Trophoblast cell (in vitro differentiated cells and primary cell): ENCODE measurements at regions not wholly inside any gene's neighbourhood (a gene's known extent, or its start where the extent isn't known, plus 50 kb on each side); places are given as distances from the start of the nearest gene placed in this dataset.
A peak's percentile ranks its signal among the peaks of the same experiment; 100 is the strongest.

Experiments
- DNase-seq, 2 donors: peaks; one replicate each; pipeline ENCODE4 v3.0.0-alpha.2; 2016
- H2AFZ ChIP-seq: 2 replicates; pipeline ENCODE4 v1.6.1; 2013; ENCODE audit warnings: low read length, moderate library complexity, mild to moderate bottlenecking; ENCODE audit not compliant: insufficient read depth, poor library complexity
- H2AK5ac ChIP-seq: 2 replicates; pipeline ENCODE4 v1.6.1; 2013; ENCODE audit warnings: mild to moderate bottlenecking, low read length
- H2BK120ac ChIP-seq: 2 replicates; pipeline ENCODE4 v1.6.1; 2013; ENCODE audit warnings: low read length, mild to moderate bottlenecking, moderate library complexity; ENCODE audit not compliant: insufficient read depth, poor library complexity
- H2BK12ac ChIP-seq: 2 replicates; pipeline ENCODE4 v1.6.1; 2013; ENCODE audit warnings: mild to moderate bottlenecking, low read length, moderate library complexity
- H2BK5ac ChIP-seq: 2 replicates; pipeline ENCODE4 v1.6.1; 2013; ENCODE audit warnings: low read length, low read depth, moderate library complexity, mild to moderate bottlenecking; ENCODE audit not compliant: poor library complexity
- H3K14ac ChIP-seq: 2 replicates; pipeline ENCODE4 v1.6.1; 2013; ENCODE audit warnings: mild to moderate bottlenecking, low read length
- H3K18ac ChIP-seq: 2 replicates; pipeline ENCODE4 v1.6.1; 2013; ENCODE audit warnings: mild to moderate bottlenecking, low read length
- H3K23ac ChIP-seq: 2 replicates; pipeline ENCODE4 v1.6.1; 2013; ENCODE audit warnings: low read length
- H3K27ac ChIP-seq: 2 replicates; pipeline ENCODE4 v1.5.1; 2013; ENCODE audit warnings: low read depth, mild to moderate bottlenecking, inconsistent platforms, low read length, moderate library complexity
- H3K27me3 ChIP-seq: 2 replicates; pipeline ENCODE4 v1.6.1; 2013; ENCODE audit warnings: inconsistent platforms, mild to moderate bottlenecking, low read length, moderate library complexity; ENCODE audit not compliant: insufficient read depth
- H3K36me3 ChIP-seq, 2 experiments: 1 replicate in 1 of 2; 2 replicates in 1 of 2; pipeline ENCODE4 v1.6.1; 2013; ENCODE audit warnings: low read length in 2 of 2, mild to moderate bottlenecking in 2 of 2, moderate library complexity in 1 of 2; ENCODE audit not compliant: insufficient read depth in 2 of 2, control insufficient read depth in 1 of 2
- H3K4ac ChIP-seq: 2 replicates; pipeline ENCODE4 v1.6.1; 2013; ENCODE audit warnings: low read depth, mild to moderate bottlenecking, low read length, moderate library complexity
- H3K4me1 ChIP-seq, 2 experiments: 1 replicate in 1 of 2; 2 replicates in 1 of 2; pipeline ENCODE4 v1.6.1; 2013; ENCODE audit warnings: low read length in 2 of 2, mild to moderate bottlenecking in 2 of 2, moderate library complexity in 1 of 2; ENCODE audit not compliant: insufficient read depth in 2 of 2, control insufficient read depth in 1 of 2
- H3K4me2 ChIP-seq: 2 replicates; pipeline ENCODE4 v1.6.1; 2013; ENCODE audit warnings: inconsistent platforms, mild to moderate bottlenecking, low read length, moderate library complexity
- H3K4me3 ChIP-seq: 2 replicates; pipeline ENCODE4 v1.5.1; 2013; ENCODE audit warnings: mild to moderate bottlenecking, low read depth, low read length, inconsistent platforms
- H3K79me1 ChIP-seq: one replicate; pipeline ENCODE4 v1.6.1; 2013; ENCODE audit warnings: low read length
- H3K79me2 ChIP-seq: 2 replicates; pipeline ENCODE4 v1.6.1; 2013; ENCODE audit warnings: low read length, mild to moderate bottlenecking; ENCODE audit not compliant: control insufficient read depth, insufficient read depth, poor library complexity
- H3K9ac ChIP-seq: 2 replicates; pipeline ENCODE4 v1.6.1; 2013; ENCODE audit warnings: mild to moderate bottlenecking, low read length
- H3K9me3 ChIP-seq: 2 replicates; pipeline ENCODE4 v1.6.1; 2013; ENCODE audit warnings: low read depth, mild to moderate bottlenecking, control low read depth, inconsistent platforms, low read length; ENCODE audit not compliant: insufficient read depth
- H4K12ac ChIP-seq: 2 replicates; pipeline ENCODE4 v1.6.1; 2013; ENCODE audit warnings: low read depth, mild to moderate bottlenecking, low read length, moderate library complexity
- H4K8ac ChIP-seq: 2 replicates; pipeline ENCODE4 v1.6.1; 2013; ENCODE audit warnings: low read depth, mild to moderate bottlenecking, low read length, moderate library complexity
- H4K91ac ChIP-seq: one replicate; pipeline ENCODE4 v1.6.1; 2013; ENCODE audit warnings: low read depth, mild to moderate bottlenecking, low read length, moderate library complexity
- WGBS: extraction: QIAGEN DNeasy Blood & Tissue Kit; methylation state at CpG from one replicate; pipeline ENCODE4 v1.1.7; 2013; ENCODE audit warnings: missing lambda C conversion rate; ENCODE audit not compliant: insufficient read length, insufficient coverage; ENCODE audit errors: extremely low coverage; 5-methylcytosine and 5-hydroxymethylcytosine counted together

DNA sequence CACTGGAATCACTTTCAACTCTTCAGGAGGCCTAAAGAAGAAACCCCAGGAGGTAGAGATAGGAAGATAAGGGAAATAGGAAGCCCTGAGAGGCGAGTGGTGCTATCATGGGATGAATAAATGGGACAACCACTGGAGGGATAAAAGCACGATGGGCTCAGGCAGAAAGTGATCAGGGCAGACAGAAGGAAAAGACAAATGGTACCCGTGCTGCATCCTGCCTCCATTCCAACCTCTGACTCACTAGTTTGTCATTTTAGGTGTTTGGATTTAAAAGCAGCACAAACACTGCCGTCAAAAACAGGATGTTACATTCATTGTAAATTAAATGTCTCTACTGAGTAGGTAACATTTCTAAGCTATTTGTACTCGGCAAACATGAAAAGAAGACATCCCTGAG lies 314.3 kb upstream of the HTR2A start:
- Histone ChIP-seq H2BK120ac (no peak overlapping the region), H2AK5ac (no peak overlapping the region), H3K4me1 (no peaks in the 10 kb centered on the region), H3K79me2 (no peaks in the 10 kb centered on the region), H3K27me3 (no peaks in the 10 kb centered on the region), H3K4me3 (no peak overlapping the region), H2BK5ac (no peak overlapping the region), H2BK12ac (no peak overlapping the region), H3K18ac (no peak overlapping the region), H3K79me1 (peaks cover 8% of the 10 kb centered on the region), H3K36me3 (no peaks in the 10 kb centered on the region), H2AFZ (no peak overlapping the region), H3K14ac (no peak overlapping the region), H4K8ac (no peak overlapping the region), H3K4me2 (no peak overlapping the region), H3K9me3 (no peaks in the 10 kb centered on the region), H3K4ac (no peak overlapping the region), H4K91ac (no peak overlapping the region), H3K23ac (no peak overlapping the region), H3K9ac (no peak overlapping the region), H4K12ac (no peak overlapping the region), H3K27ac (peak overlapping the region; percentile 35)
- no CpG with 5 or more reads among the region's 5 CpGs for WGBS
- peak in 1 of 2 donors; percentile 35 for DNase-seq

DNA sequence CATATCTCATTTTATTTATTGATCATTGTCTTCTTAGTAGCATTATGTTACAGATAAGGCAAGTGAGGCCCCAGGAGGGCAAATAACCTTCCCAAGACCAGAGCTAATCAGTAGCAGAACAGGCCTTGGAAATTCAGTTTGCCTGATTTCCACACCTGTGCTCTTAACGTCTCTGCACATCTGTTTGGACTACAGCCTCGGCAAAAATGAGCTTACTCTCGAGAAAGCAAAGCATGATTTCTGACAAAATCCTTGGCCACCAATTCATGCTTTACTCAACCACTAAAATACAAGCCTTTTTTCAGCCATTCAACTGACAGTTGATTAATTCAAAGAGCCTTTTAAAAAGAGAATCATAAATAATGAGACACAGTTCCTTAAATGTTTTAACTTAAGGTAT lies 309.3 kb upstream of the HTR2A start:
- no peak overlapping the region for H3K4me3 ChIP-seq
- no peaks in the 10 kb centered on the region for H3K9me3 ChIP-seq
- H3K4me2 ChIP-seq, result no peak overlapping the region
- no peaks in the 10 kb centered on the region for H3K36me3 ChIP-seq
- H3K9ac ChIP-seq, result no peak overlapping the region
- no peak overlapping the region for H2AK5ac ChIP-seq
- H3K27me3 ChIP-seq, result no peaks in the 10 kb centered on the region
- DNase-seq, result no peak
- no peak overlapping the region for H2BK5ac ChIP-seq
- H3K14ac ChIP-seq, result no peak overlapping the region
- H3K4me1 ChIP-seq, result no peaks in the 10 kb centered on the region
- H4K91ac ChIP-seq, result no peak overlapping the region
- H3K23ac ChIP-seq, result no peak overlapping the region
- H3K4ac ChIP-seq, result no peak overlapping the region
- no peaks in the 10 kb centered on the region for H3K79me2 ChIP-seq
- no peak overlapping the region for H4K8ac ChIP-seq
- H4K12ac ChIP-seq, result no peak overlapping the region
- H3K27ac ChIP-seq, result no peak overlapping the region
- no peak overlapping the region for H2AFZ ChIP-seq
- WGBS, result no CpG with 5 or more reads among the region's 3 CpGs
- no peak overlapping the region for H2BK120ac ChIP-seq
- no peak overlapping the region for H2BK12ac ChIP-seq
- peaks cover 2% of the 10 kb centered on the region for H3K79me1 ChIP-seq
- no peak overlapping the region for H3K18ac ChIP-seq

DNA sequence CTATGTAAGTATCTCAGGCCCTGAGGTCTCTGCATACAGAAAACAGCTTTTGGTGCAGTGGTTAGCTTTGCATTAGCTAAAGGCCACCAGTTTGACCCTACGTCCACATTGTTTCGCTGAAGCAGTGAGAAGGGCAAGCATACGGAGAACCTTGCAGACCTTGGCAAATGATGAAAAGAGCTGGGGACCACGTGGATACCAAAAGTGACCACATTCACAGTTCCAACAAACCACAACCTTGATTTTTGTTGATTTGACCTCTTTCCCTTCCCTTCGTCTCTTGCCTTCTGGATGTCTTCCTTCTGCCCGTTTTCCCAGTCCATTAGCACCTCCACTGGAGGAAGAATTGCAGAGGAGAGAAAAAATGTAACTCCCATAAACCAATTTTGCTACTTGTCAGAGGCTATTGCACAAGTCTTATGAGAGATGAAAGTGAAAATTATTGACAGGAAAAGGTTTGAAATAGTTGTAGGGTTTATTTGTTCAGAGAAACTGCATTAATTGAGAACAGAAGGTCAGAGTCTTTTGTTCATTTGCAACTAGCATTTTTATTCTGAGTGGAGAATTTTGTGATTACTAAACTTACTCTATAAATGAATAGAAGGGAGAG lies 293.9 kb upstream of the HTR2A start:
- no peak overlapping the region for H2BK120ac ChIP-seq
- no peak overlapping the region for H3K23ac ChIP-seq
- no peak overlapping the region for H3K4me2 ChIP-seq
- no peak overlapping the region for H4K8ac ChIP-seq
- no peaks in the 10 kb centered on the region for H3K36me3 ChIP-seq
- no peak overlapping the region for H2AK5ac ChIP-seq
- no peak for DNase-seq
- no peak overlapping the region for H3K18ac ChIP-seq
- no peak overlapping the region for H3K14ac ChIP-seq
- no peak overlapping the region for H4K12ac ChIP-seq
- no peak overlapping the region for H2BK5ac ChIP-seq
- H2AFZ ChIP-seq, result no peak overlapping the region
- no peaks in the 10 kb centered on the region for H3K79me1 ChIP-seq
- H3K4ac ChIP-seq, result no peak overlapping the region
- no CpG with 5 or more reads among the region's 6 CpGs for WGBS
- no peak overlapping the region for H2BK12ac ChIP-seq
- no peaks in the 10 kb centered on the region for H3K79me2 ChIP-seq
- peaks cover 2% of the 10 kb centered on the region for H3K9me3 ChIP-seq
- no peak overlapping the region for H4K91ac ChIP-seq
- H3K9ac ChIP-seq, result no peak overlapping the region
- no peak overlapping the region for H3K4me3 ChIP-seq
- H3K27ac ChIP-seq, result no peak overlapping the region
- H3K27me3 ChIP-seq, result no peaks in the 10 kb centered on the region
- no peaks in the 10 kb centered on the region for H3K4me1 ChIP-seq

DNA sequence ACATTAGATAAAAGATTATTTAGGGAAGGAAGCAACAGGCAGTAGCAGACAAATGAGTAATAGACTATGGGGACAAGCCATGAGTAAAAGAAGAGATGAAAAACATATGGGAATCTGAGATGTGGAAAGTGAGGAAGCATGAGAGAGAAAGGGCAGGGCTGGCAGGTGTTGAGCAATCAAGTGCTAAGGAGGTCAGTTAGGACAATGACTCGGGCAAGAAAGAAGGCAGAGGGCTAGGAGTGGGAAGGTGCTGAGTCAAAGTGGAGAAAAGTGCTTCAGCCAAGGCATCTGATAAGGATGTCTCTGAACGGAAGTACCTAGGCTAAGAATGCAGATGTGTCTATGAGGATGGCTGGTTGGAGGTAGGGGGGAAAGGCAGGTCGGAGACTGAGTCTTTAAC lies 291.9 kb upstream of the HTR2A start:
- Histone ChIP-seq H3K4me2 (no peak overlapping the region), H3K18ac (no peak overlapping the region), H2BK5ac (no peak overlapping the region), H3K9me3 (peaks cover 2% of the 10 kb centered on the region), H3K4ac (no peak overlapping the region), H4K91ac (no peak overlapping the region), H2AFZ (no peak overlapping the region), H3K4me3 (no peak overlapping the region), H2BK120ac (no peak overlapping the region), H3K14ac (no peak overlapping the region), H3K27me3 (no peaks in the 10 kb centered on the region), H3K4me1 (no peaks in the 10 kb centered on the region), H3K9ac (no peak overlapping the region), H2AK5ac (no peak overlapping the region), H3K79me2 (no peaks in the 10 kb centered on the region), H3K79me1 (no peaks in the 10 kb centered on the region), H3K36me3 (no peaks in the 10 kb centered on the region), H4K8ac (no peak overlapping the region), H4K12ac (no peak overlapping the region), H3K27ac (no peak overlapping the region), H3K23ac (no peak overlapping the region), H2BK12ac (no peak overlapping the region)
- peak in 1 of 2 donors; percentile 6 for DNase-seq
- no CpG with 5 or more reads among the region's 3 CpGs for WGBS
